ENCODE measurements at regions not wholly inside any gene's neighbourhood (a gene's known extent, or its start where the extent isn't known, plus 50 kb on each side); places are given as distances from the start of the nearest gene placed in this dataset.
"Not testable (repeated sequence)": the region's sequence is repeated elsewhere in the genome, so short reads cannot be mapped to it uniquely, and the experiment has no call there.

- not testable (repeated sequence) for TF ChIP-seq CTCF (conservative IDR thresholded peaks at IDR 0.05; ENCODE audit: low read depth, low read length); EZH2 (IDR thresholded peaks at IDR 0.05; ENCODE audit: borderline replicate concordance, low read depth, low read length, poor library complexity, severe bottlenecking)
Observed at GRCh38 chr13:52254299-52254698, 94.9 kb upstream of the NEK3 start.
